GM21447 (cell line): ENCODE measurements at regions not wholly inside any gene's neighbourhood (a gene's known extent, or its start where the extent isn't known, plus 50 kb on each side); places are given as distances from the start of the nearest gene placed in this dataset.
A peak's percentile ranks its signal among the peaks of the same experiment; 100 is the strongest.

Experiments
- ATAC-seq: cut with Tn5 transposase; IDR thresholded peaks from one replicate; pipeline ENCODE4 v1.9.1; 2021; ENCODE audit not compliant: unreplicated experiment

GRCh38 chr5:143761663-143762062 lies 50.3 kb upstream of the HMHB1 start:
- ATAC-seq, result no peak

- no peak for ATAC-seq
Observed at GRCh38 chr5:143760755-143761154, 51.2 kb upstream of the HMHB1 start.

GRCh38 chr5:143760131-143760505 lies 51.8 kb upstream of the HMHB1 start:
- ATAC-seq, result peak; percentile 50

GRCh38 chr5:143759396-143760130 lies 52.4 kb upstream of the HMHB1 start:
- ATAC-seq, result no peak

- peak; percentile 60 for ATAC-seq
Observed at GRCh38 chr5:143758750-143759149, 53.2 kb upstream of the HMHB1 start.

GRCh38 chr5:143758015-143758414 lies 53.9 kb upstream of the HMHB1 start:
- ATAC-seq, result no peak

GRCh38 chr5:143757116-143757515 lies 54.8 kb upstream of the HMHB1 start:
- ATAC-seq, result no peak

GRCh38 chr5:143755966-143756365 lies 56.0 kb upstream of the HMHB1 start:
- ATAC-seq, result no peak

- no peak for ATAC-seq
Observed at GRCh38 chr5:143752165-143752850, 59.7 kb upstream of the HMHB1 start.

GRCh38 chr5:143751342-143751741 lies 60.6 kb upstream of the HMHB1 start:
- ATAC-seq, result no peak

GRCh38 chr5:143749581-143750205 lies 62.3 kb upstream of the HMHB1 start:
- no peak for ATAC-seq

GRCh38 chr5:143748516-143748915 lies 63.4 kb upstream of the HMHB1 start:
- no peak for ATAC-seq

GRCh38 chr5:143742951-143743350 lies 69.0 kb upstream of the HMHB1 start:
- no peak for ATAC-seq

GRCh38 chr5:143741421-143741820 lies 70.5 kb upstream of the HMHB1 start:
- no peak for ATAC-seq

GRCh38 chr5:143740956-143741355 lies 71.0 kb upstream of the HMHB1 start:
- ATAC-seq, result no peak

GRCh38 chr5:143739746-143740145 lies 72.2 kb upstream of the HMHB1 start:
- no peak for ATAC-seq

- ATAC-seq, result no peak
Observed at GRCh38 chr5:143738417-143739401, 73.3 kb upstream of the HMHB1 start.

- no peak for ATAC-seq
Observed at GRCh38 chr5:143737062-143737461, 74.9 kb upstream of the HMHB1 start.

- ATAC-seq, result no peak
Observed at GRCh38 chr5:143734456-143734780, 77.5 kb upstream of the HMHB1 start.

- no peak for ATAC-seq
Observed at GRCh38 chr5:143733665-143734455, 78.1 kb upstream of the HMHB1 start.
